ENCODE measurements at regions not wholly inside any gene's neighbourhood (a gene's known extent, or its start where the extent isn't known, plus 50 kb on each side); places are given as distances from the start of the nearest gene placed in this dataset.

DNA sequence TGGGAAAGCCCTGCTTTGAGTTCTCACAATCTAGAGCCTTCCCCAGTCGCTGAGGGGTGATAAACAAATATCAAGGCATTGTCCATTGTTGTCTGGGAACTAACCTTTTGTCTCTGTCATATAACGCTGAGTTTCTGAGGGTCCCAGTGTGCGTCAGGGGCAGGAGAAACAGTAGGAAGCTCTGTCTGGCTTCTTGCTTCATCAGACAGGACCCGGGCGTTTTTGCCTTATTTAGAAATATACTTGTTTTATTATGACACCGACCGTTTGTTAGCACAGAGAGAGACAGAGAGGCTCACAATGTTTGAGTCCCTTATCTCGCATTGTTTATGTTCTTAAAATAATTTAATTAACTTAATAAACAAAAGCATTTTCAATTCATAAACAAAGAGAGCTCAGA lies 204.9 kb upstream of the GAS1 start:
- intact Hi-C loops (cut with DNase I): no loop called here
- no peak for DNase-seq
- 61 to 67% methylated on average over 8 of the region's 8 CpGs for WGBS, 2 donors
- H3K27ac ChIP-seq: no peak overlapping the region
- H3K27me3 ChIP-seq: no peaks in the 10 kb centered on the region
- ATAC-seq: no peak
- no peaks in the 10 kb centered on the region for H3K36me3 ChIP-seq (replicated peaks in 1 of 2; ENCODE audit: insufficient read depth in 1 of 2, low read depth in 2 of 2)
- no peak for TF ChIP-seq CTCF (IDR thresholded peaks at IDR 0.05)
- no peak for TF ChIP-seq POLR2A (IDR thresholded peaks at IDR 0.05)
- no peak overlapping the region for H3K4me3 ChIP-seq
- no peaks in the 10 kb centered on the region for H3K9me3 ChIP-seq
- peaks cover 13% of the 10 kb centered on the region for H3K4me1 ChIP-seq

- Histone ChIP-seq H3K9me3 (no peaks in the 10 kb centered on the region), H3K4me3 (no peak overlapping the region), H3K27me3 (no peaks in the 10 kb centered on the region), H3K27ac (no peak overlapping the region), H3K4me1 (no peaks in the 10 kb centered on the region), H3K36me3 (replicated peaks in 1 of 2; ENCODE audit: insufficient read depth in 1 of 2, low read depth in 2 of 2) (no peaks in the 10 kb centered on the region)
- intact Hi-C loops (cut with DNase I): no loop called here
- DNase-seq (no peak), ATAC-seq (no peak)
- TF ChIP-seq CTCF (IDR thresholded peaks at IDR 0.05) (no peak), POLR2A (IDR thresholded peaks at IDR 0.05) (no peak)
- 86 to 90% methylated on average over 2 of the region's 2 CpGs for WGBS, 2 donors
These were observed 208.9 kb upstream of the GAS1 start for GRCh38 chr9:87156247-87156646.

- TF ChIP-seq CTCF (IDR thresholded peaks at IDR 0.05) (no peak), POLR2A (IDR thresholded peaks at IDR 0.05) (no peak)
- 69 to 72% methylated on average over 10 of the region's 10 CpGs for WGBS, 2 donors
- Histone ChIP-seq H3K27ac (no peak overlapping the region), H3K4me1 (no peaks in the 10 kb centered on the region), H3K36me3 (replicated peaks in 1 of 2; ENCODE audit: insufficient read depth in 1 of 2, low read depth in 2 of 2) (no peaks in the 10 kb centered on the region), H3K27me3 (no peaks in the 10 kb centered on the region), H3K4me3 (no peak overlapping the region), H3K9me3 (no peaks in the 10 kb centered on the region)
- intact Hi-C loops (cut with DNase I): no loop called here
- DNase-seq (no peak), ATAC-seq (no peak)
These were observed 210.2 kb upstream of the GAS1 start for GRCh38 chr9:87157366-87158031.

GRCh38 chr9:87158765-87159164 lies 211.5 kb upstream of the GAS1 start:
- H3K27ac ChIP-seq: no peak overlapping the region

More at GRCh38 chr9:87158765-87159164, 211.5 kb upstream of the GAS1 start:
- no peaks in the 10 kb centered on the region for H3K27me3 ChIP-seq
- WGBS, 2 donors: 85 to 86% methylated on average over 2 of the region's 2 CpGs
- intact Hi-C loops (cut with DNase I): no loop called here
- no peaks in the 10 kb centered on the region for H3K9me3 ChIP-seq
- H3K4me1 ChIP-seq: no peaks in the 10 kb centered on the region
- H3K36me3 ChIP-seq (replicated peaks in 1 of 2; ENCODE audit: insufficient read depth in 1 of 2, low read depth in 2 of 2): no peaks in the 10 kb centered on the region
- H3K4me3 ChIP-seq: no peak overlapping the region
- ATAC-seq (no peak), DNase-seq (no peak)
- TF ChIP-seq POLR2A (IDR thresholded peaks at IDR 0.05): no peak
- no peak for TF ChIP-seq CTCF (IDR thresholded peaks at IDR 0.05)
